GM12864 (cell line): ENCODE measurements at regions not wholly inside any gene's neighbourhood (a gene's known extent, or its start where the extent isn't known, plus 50 kb on each side); places are given as distances from the start of the nearest gene placed in this dataset.

Source experiments
- DNase-seq: peaks from one replicate; pipeline ENCODE4 v3.0.0-alpha.2; 2011; ENCODE audit warnings: low read depth
- H3K4me3 ChIP-seq: 2 replicates; pipeline ENCODE4 v1.5.1; 2011; ENCODE audit warnings: mild to moderate bottlenecking, low read depth, low read length, control low read depth
- TF ChIP-seq, protein P1 (sequence below): IDR thresholded peaks from 2 replicates; pipeline ENCODE4 v1.5.1; 2011; ENCODE audit warnings: low read depth, mild to moderate bottlenecking, moderate library complexity, low read length, control low read depth, inconsistent platforms; ENCODE audit errors: missing control alignments

DNA sequence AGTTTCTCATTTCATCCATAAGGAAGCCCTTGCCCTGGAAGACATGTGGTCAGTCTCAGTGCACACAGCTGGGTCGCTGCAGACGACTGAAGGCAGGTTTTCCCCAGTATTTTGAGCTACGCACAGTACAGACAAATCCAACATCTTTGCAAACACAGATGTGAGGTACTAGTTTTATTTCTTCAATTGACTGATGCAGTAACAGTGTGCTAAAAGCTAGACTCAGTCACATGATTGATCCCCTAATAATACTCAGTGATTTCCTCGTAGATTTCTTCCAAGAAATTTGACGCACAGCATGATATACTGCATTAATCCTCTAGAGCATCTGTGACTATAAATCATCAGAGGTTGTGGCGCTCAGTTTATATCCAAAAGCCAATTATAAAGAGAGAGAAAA is 346.1 kb downstream of the DIRAS2 start:
- TF ChIP-seq, protein P1, sequence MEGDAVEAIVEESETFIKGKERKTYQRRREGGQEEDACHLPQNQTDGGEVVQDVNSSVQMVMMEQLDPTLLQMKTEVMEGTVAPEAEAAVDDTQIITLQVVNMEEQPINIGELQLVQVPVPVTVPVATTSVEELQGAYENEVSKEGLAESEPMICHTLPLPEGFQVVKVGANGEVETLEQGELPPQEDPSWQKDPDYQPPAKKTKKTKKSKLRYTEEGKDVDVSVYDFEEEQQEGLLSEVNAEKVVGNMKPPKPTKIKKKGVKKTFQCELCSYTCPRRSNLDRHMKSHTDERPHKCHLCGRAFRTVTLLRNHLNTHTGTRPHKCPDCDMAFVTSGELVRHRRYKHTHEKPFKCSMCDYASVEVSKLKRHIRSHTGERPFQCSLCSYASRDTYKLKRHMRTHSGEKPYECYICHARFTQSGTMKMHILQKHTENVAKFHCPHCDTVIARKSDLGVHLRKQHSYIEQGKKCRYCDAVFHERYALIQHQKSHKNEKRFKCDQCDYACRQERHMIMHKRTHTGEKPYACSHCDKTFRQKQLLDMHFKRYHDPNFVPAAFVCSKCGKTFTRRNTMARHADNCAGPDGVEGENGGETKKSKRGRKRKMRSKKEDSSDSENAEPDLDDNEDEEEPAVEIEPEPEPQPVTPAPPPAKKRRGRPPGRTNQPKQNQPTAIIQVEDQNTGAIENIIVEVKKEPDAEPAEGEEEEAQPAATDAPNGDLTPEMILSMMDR = no peak
- H3K4me3 ChIP-seq = no peak overlapping the region
- no peak for DNase-seq

DNA sequence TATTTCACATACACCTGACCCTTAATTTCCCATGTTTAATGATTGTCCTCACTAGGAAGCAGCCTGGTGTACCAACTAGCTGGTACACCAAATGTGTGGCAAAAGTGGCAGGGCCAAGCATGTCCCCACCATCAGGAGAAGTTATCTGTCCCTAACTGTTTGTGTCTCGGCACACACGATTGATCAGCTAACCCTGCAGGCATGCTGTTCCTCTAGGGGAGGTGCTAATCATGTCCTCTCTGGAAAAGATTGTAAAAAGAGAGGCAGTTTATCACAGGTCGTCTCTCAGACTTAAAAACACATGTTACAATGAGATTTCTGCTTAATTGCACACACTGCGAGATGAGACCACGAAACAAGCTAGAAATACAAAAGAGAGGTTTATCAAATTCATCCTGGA is 342.7 kb downstream of the DIRAS2 start:
- DNase-seq = no peak
- no peak overlapping the region for H3K4me3 ChIP-seq
- TF ChIP-seq, protein P1 = no peak

DNA sequence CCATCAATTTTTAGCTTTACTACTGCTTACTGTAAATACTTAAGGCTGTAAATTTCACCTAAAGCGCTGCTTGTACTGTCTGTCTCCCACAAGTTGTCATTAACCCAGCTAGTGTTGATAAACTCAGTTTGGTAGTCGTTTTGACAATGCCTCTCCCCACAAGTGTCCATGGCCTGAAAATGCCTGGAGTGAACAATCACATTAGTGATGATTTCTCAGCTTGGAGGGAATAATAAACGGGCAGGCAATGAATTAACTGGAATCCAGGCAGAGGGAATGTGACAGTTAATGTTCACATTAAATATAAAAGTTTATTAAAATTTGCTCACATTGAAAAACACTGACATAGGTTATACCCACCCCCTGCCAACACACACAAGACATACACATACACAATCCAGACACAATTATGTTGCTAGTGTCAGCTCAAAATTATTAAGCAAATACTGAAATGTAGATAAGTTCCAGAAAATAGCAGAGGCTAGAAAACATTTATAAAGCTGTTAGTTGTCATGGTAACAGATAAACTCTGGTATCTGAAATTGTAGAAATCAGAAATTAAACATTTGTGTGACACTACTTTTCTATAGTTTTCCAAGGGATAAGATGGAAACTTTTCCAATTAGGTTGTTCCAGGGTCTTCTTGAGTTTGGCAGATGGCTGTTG is 341.9 kb downstream of the DIRAS2 start:
- no peak for DNase-seq
- H3K4me3 ChIP-seq = no peak overlapping the region
- TF ChIP-seq, protein P1 = no peak

DNA sequence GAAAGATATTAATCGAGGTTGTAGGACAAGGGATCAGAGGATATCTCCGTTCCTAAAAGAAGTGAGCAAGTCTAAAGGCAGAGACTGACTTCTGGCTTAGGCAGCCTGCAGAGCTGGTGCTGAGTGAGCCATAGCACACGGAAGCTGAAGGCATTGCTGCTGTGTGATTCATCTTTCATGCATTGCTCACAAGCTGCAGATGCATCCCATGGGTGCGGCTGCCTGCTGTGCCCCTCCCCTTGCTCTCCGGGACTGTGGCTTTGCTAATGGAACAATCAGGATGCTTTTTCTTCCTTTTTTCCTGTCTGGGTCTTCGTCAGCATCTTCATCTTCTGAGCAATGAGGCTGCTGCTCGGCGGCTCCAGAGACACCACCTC is 341.4 kb downstream of the DIRAS2 start:
- TF ChIP-seq, protein P1 = no peak
- no peak for DNase-seq
- H3K4me3 ChIP-seq = no peak overlapping the region

DNA sequence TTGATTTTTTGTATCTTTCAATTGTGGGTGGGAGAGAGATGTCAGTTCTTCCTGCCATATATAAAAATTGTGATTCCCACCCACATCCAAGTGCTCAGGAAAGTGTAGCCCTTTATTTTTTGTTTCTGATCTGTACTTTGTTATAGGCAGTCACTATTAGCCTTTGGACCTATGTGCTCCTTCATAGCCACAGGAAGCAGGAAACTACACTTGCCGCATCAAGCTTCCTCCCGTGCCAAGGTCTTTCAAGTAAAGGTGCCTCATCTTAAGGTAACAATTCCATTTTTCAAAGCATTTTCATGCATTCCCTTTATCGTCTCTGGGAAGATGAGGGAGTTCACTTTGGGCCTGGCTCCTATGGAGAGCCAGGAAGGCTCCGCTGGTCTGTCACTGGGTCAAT is 339.0 kb downstream of the DIRAS2 start:
- TF ChIP-seq, protein P1 = no peak
- no peak for DNase-seq
- H3K4me3 ChIP-seq = no peak overlapping the region

DNA sequence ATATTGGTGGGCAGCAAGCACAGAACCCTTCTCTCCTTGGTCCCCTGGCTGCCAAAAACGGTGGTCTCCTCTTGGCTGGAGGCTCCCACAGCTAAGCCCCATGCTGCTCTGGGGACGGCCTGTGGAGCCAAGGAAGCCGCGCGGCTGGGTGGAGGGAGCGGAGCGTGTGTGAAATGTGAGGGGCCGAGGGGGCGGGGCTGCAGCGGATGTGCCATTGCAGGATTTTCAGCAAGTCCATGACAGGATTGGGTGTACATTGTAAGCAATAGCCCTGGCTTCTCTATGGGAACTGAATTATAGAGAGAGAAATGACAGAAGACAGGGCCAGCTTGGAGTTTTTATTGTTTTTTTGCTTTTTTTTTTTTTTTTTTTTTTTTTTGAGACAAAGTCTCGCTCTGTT is 336.5 kb downstream of the DIRAS2 start:
- no peak for DNase-seq
- H3K4me3 ChIP-seq = no peak overlapping the region
- TF ChIP-seq, protein P1 = no peak

DNA sequence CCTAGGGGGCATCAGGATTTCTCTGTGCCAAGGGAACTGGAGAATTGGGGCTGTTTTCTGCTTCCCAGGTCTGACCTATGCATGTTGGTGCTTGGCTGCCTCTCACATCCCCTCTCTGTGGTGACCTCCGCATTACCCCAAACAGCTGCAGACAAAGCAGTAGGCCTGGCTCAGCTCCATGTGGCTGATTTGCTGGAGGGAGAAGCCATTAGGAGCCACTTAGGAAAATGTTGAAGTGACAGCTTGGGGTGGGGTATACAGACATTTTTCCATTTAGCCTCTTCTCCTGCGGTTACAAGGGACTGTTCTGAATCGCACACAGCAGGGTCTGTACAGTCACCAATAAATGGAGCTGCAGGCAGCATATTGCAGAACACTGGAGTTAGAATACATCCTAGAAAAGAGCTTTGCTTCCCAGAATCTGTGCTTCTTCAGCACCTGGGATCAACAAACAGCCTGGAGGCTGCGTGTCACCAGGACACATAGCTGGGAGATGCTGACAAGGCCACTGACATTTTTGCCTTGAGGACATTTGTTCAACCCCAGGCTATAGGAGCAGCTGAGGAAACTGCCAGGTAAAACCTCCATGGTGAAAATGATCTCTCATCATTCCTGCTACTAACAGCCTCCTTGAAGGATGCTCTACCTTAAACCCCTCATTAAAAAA is 335.3 kb downstream of the DIRAS2 start:
- no peak overlapping the region for H3K4me3 ChIP-seq
- no peak for DNase-seq
- TF ChIP-seq, protein P1 = no peak
